ENCODE measurements at regions not wholly inside any gene's neighbourhood (a gene's known extent, or its start where the extent isn't known, plus 50 kb on each side); places are given as distances from the start of the nearest gene placed in this dataset.
A peak's percentile ranks its signal among the peaks of the same experiment; 100 is the strongest.

DNA sequence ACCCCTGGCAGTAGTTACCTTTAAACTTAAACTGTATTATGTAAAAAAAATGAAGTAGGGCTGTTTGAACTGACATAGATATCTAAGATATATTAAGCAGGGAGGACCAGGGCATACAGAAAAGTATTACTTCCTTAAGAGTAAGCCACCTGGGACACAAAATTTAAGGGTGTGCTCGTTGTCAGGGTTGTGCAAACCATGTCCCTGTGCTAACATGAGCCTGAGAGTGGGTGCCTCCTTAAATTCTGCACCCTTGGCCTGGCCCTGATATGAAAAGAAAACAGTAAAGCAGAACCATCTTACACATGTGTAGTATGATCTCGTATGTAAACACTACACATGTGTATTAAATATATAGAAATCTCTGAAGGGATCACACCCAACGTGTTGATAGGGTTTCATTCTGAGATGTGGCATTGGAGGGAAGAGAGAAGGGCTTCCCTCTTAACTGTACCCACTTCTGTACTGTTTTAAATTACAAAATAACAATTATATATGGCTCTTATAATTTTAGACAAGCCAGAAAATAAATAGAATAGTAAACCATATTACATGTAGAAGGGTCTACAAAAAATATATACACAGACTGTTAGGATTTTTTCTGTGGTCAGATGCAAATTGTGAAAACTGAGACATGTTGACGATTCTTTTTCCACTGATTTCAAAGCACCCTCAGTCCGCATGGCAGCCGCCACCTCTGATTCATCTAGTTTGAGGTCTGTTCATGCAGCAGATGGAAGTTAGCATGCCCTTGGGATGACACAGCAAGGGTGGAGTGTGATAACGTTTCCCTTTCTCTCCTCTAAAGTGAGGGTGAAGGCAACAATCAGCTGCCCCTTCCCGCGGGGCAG, 400.8 kb upstream of the PROK2 start:
- DNase-seq: no peak

DNA sequence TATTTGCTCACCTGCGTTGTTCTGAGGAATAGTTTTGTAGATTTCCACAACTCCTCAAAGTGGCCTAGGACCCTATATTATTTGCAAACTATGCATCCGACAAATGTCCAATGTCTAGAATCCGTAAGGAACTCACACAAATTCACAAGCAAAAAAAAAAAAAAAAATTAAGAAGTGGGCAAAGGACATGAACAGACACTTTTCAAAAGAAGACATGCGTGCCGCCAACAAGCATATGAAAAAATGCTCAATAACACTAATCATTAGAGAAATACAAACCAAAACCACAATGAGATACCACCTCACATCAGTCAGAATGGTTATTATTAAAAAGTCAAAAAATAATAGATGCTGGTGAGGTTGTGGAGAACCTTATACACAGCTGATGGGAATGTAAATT, 398.5 kb upstream of the PROK2 start:
- DNase-seq: no peak

DNA sequence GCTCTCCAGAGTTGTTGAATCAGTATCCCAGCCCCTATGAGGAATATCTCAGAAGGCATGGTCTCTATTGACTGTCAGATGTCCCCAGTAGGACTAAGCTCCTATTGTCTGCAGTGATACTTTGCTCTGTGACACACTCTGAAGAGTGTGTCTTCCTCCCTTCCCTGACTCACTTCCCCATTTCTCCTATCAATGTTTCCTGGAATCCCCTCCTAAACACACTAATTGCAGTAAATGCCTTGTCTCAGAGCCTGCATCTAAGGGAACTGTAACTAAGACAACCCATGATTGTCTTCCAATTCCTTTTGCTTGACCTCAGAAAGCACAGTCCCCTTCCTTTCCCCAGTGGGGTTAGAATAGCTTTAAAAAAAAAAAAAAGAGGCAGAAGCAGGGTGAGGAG, 397.3 kb upstream of the PROK2 start:
- no peak for DNase-seq

- peak; percentile 58 for DNase-seq
Observed at GRCh38 chr3:72181251-72181650, 396.3 kb upstream of the PROK2 start.

DNA sequence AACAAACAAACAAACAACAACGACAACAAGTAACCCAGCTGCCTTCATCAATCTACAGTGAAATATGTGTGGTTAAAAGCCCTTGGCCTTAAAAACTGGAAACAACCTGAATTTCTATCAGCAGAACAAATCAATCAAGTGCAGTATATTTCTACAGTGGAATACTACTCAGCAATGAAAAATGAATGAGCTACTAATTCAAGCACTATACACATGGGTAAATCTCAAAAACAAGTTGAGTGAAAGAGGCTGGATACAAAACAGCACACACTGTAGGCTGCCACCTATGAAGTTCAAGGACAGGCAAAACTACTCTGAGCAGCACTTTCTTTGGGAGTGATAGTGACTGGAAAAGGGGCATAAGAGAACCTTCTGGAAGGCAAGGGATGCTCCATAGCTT, 395.5 kb upstream of the PROK2 start:
- no peak for DNase-seq

- no peak for DNase-seq
Observed at GRCh38 chr3:72179107-72179464, 394.1 kb upstream of the PROK2 start.

DNA sequence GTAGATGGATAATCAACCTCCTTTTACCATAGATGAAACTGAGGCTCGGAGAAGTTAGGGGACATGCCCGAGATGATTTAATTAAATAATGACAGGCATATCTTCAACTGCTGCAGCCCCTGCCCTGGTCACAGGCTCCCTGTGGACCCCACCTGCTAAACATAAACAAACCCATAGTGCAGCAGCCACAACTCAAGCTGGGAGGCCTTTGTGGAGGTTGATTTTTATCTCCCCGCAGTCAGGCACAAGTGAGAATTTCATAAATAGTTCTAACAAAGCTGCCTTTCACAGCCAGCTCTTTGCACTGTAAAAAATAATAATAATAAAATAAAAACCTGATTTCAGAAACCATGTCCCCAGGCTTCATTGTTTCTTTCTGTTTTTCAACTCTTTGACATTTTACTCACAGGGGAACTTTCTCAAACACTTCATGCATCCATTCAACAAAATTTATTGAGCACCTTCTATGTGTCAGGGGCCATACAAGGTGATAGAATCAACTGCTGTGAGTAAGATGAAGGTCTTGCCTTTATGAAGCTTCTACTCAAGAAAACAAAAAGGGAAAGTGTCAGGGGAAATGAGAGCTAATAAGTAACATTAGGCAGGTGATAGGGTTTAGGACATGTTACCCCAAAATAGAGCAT, 393.6 kb upstream of the PROK2 start:
- no peak for DNase-seq

- peak; percentile 81 for DNase-seq
Observed at GRCh38 chr3:72177075-72178050, 392.4 kb upstream of the PROK2 start.

GRCh38 chr3:72176537-72177041, 391.6 kb upstream of the PROK2 start:
- no peak for DNase-seq

- no peak for DNase-seq
Observed at GRCh38 chr3:72175296-72175858, 390.4 kb upstream of the PROK2 start.

GRCh38 chr3:72174890-72175289, 389.9 kb upstream of the PROK2 start:
- DNase-seq: no peak

GRCh38 chr3:72174040-72174439, 389.1 kb upstream of the PROK2 start:
- no peak for DNase-seq

DNA sequence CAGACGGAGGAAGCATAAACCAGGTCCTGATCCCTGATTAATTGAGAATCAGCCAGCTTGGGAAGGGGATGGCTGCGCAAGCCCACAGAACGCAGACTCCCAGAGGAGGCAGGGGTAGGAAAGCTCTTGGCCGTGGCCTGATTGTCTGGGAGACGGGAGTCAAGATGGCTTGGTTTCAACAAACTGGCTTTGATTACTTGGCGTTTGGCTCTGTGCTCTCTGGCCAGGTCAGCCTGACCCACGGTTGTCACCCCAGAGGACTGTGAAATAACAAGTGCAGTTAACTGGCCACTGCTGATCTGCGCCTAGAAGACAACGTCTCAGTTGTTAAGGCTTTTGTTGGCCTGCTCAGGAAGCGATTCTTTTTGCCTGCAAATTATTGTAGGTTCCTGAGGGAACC, 387.0 kb upstream of the PROK2 start:
- DNase-seq: no peak

- no peak for DNase-seq
Observed at GRCh38 chr3:72171463-72171881, 386.5 kb upstream of the PROK2 start.

DNA sequence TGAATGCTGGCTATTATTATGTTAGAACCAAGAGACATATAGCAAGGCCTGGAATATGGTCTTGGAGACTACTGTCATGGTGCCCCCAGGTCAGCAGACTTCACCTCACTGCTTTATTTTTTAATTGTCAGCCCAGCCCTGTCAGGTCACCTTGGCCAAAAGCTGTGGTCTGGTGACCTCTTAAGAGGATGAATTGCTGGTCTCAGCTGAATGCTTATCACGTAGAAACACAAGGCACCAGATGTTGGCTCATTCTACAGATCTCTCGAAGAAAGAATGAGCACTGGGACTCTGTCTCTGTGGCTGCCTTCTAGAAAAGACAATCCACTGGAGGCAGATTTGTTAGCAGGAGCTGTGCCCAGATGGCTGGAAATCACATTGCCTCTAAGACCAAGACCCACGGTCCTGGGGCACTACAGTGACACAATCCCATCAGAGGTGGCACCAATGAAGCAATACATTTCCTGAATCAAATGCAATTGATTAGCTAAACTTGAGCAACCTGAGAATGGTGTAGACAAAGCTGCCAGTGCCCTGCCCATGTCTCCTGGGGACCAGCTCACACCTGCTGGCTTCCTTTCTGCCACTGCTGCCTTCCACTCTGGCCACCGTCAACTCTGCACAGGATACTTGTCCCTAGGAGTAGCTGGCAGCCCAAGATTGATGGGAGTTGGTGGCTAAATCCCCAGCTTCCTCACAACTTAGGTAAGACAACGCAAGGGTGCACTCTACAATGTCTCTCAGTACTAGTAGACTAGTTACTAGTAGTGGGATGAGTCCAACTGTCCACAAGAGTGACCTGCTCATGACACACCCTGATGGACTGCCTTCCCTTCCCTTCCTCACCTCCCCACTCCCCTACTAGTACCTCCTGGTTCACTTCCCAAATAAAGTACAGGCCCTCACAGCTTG, 384.9 kb upstream of the PROK2 start:
- DNase-seq: no peak

- DNase-seq: no peak
Observed at GRCh38 chr3:72169120-72169519, 384.2 kb upstream of the PROK2 start.

DNA sequence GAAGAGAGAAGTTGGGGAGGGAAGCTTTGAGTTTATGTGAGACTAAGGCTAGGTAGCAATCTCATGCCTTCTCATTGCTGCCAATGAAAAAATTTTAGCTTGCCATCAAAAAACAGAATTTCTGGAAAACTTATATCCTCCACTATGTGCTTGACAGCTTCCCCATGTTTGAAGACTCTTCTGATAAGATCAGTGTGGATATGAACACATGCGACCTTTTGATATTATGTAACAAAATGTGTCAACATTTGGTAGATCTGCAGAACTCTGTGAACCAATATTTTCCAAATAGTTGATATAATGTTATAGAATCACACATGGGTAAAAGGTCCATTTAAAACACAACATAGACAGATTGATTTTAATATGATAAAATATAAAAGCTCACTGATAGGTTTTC, 380.9 kb upstream of the PROK2 start:
- no peak for DNase-seq

- no peak for DNase-seq
Observed at GRCh38 chr3:72165317-72165716, 380.4 kb upstream of the PROK2 start.

DNA sequence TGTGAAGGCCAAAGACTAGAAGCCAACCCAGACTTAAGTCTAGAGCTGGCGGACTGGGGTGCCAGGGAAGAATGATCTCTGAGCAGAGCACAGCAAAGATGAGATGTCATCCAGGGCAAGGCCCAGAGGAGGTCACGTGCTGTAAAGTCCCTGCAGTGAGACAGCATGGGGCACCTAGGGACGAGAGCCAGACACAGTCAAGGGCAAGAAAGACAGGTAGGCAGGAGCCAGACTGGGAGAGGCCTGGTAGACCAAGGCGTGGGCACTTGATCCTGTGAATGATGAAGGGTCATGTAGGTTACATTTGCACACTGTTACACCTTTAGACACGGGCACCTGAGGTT, 379.7 kb upstream of the PROK2 start:
- DNase-seq: no peak

GRCh38 chr3:72163809-72164634, 379.1 kb upstream of the PROK2 start:
- DNase-seq: no peak

DNA sequence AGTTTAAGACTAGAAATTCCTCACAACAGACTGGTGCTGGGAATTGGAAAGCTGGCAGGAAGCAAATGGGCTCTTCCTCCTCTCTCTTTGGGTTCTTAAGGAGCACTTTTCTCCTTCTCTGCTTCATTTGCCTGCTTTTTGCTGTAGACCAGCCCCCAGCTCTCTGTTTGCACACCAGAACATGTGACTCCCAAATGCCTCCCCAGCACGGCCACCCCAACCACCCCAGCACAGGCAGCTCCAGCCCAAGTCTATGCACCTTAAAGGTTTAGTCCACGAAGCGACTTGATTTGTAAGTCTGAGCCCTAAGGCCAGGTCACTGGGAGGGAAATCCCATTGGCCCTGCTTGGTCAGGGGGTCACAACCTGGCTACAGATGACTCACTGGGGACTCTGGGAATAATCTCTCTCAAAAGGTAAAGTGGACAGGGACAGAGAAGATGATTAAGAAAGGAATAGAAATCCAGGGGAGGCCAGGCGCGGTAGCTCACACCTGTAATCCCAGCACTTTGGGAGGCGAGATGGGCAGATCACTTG, 377.8 kb upstream of the PROK2 start:
- no peak for DNase-seq

Measured in left hindlimb (tissue), 1 donor.